HG02759 (cell line): ENCODE measurements at regions not wholly inside any gene's neighbourhood (a gene's known extent, or its start where the extent isn't known, plus 50 kb on each side); places are given as distances from the start of the nearest gene placed in this dataset.
"Not testable (repeated sequence)": the region's sequence is repeated elsewhere in the genome, so short reads cannot be mapped to it uniquely, and the experiment has no call there.

Experiments used
- ATAC-seq: cut with Tn5 transposase; IDR thresholded peaks from one replicate; pipeline ENCODE4 v1.9.1; 2021; ENCODE audit warnings: mild to moderate bottlenecking, moderate library complexity; ENCODE audit not compliant: unreplicated experiment

DNA sequence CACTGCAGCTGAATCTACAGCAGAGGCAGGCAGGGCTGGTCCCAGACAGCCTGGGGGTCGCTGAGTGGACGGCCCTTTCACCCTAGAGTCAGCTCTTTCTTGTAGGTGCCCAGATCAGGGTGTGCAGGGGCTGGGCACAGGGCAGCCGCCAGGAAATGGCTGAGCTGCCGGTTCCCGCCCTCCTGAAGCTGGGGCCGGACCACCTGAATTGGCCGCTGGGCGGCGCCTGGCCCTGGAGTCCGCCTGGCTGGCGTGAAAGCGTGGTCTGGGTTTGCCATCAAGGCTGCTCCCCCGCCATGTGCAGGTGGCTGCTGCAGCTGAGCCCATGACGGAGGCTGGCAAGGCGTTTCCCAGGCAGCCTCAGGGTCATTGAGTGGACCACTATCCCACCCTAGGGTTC is 85.7 kb downstream of the POTEM start:
- ATAC-seq, result not testable (repeated sequence)

GRCh38 chr14:19053426-19054050 is 86.3 kb downstream of the POTEM start:
- ATAC-seq, result peak; percentile 67

- not testable (repeated sequence) for ATAC-seq
Observed at GRCh38 chr14:19054108-19054721, 87.0 kb downstream of the POTEM start.

- ATAC-seq, result peak; percentile 67
Observed at GRCh38 chr14:19054934-19055333, 87.7 kb downstream of the POTEM start.

GRCh38 chr14:19059066-19059465 is 91.8 kb downstream of the POTEM start:
- ATAC-seq, result not testable (repeated sequence)

DNA sequence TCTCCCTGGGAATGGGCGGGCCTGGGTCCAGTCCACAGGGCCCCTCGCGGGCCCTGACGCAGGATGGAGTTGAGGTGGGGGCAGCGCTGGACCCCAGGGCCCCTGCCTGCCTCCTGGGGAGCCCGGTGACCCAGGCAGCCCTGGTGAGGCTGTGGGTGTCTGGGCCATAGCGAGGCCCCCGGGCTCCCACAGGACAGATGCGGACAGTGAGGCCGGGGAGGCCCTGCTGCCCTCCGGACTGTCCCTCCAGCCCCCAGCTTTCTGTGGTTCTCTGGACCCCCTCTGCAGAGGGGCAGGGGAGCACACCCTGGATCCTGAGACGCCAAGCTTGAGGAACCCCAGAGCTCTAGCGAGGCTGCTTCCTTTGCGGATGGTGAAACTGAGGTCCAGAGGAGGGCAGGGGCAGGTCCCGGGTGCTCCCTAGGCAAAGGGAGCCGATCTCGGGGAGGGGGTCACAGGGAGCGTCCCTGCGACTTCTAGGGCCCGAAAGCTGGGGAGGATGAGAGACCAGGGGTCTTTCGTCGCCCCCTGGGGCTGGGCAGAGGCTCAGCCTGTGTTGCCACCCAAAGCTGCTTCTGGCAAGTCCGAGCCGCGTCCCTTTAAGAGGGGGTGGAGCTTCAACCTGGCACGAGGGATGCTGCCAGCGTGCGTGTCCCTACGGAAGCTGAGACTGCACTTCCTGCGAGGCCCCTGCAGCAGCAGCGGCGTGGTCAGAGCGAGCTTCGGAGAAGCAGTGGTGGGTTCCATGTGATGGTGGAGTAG is 94.6 kb downstream of the POTEM start:
- ATAC-seq, result peak; percentile 76

GRCh38 chr14:19068957-19069356 is 101.7 kb downstream of the POTEM start:
- not testable (repeated sequence) for ATAC-seq

DNA sequence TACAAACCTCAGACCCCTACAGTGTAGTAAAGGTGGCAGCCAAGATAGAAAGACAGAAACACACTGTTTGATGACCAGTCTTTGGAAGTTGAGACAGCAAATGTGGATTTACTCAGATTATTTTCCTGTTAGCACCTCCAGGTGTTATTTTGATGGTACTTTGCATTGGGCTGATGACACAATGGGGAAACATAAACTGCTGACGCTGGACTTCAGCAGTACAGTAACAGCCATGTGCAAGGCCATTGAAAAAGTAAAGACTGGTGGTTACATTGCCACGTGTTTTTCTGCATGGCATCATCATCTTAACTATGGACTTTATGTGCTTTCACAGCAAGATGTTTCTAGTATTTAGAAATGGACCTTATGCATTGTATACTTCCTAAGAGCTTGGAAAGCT is 105.3 kb downstream of the POTEM start:
- ATAC-seq, result not testable (repeated sequence)

- not testable (repeated sequence) for ATAC-seq
Observed at GRCh38 chr14:19088632-19089031, 121.4 kb downstream of the POTEM start.

DNA sequence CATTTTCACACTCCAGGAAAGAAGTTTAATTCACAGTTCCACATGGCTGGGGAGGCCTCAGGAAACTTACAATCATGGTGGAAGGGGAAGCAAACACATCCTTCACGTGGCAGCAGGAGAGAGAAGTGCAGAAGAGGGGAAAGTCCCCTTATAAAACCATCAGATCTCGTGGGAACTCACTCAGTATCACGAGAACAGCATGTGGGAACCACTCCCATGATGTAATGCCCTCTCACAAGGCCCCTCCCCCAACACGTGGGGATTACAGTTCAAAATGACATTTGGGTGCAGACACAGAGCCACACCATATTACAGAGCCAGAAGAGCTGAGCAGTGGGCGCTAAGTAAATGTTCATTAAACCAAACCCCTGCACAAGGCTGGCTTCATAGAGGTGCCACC is 126.0 kb downstream of the POTEM start:
- ATAC-seq, result not testable (repeated sequence)

- ATAC-seq, result not testable (repeated sequence)
Observed at GRCh38 chr14:19094731-19095130, 127.5 kb downstream of the POTEM start.

GRCh38 chr14:19095167-19095566 is 127.9 kb downstream of the POTEM start:
- not testable (repeated sequence) for ATAC-seq

DNA sequence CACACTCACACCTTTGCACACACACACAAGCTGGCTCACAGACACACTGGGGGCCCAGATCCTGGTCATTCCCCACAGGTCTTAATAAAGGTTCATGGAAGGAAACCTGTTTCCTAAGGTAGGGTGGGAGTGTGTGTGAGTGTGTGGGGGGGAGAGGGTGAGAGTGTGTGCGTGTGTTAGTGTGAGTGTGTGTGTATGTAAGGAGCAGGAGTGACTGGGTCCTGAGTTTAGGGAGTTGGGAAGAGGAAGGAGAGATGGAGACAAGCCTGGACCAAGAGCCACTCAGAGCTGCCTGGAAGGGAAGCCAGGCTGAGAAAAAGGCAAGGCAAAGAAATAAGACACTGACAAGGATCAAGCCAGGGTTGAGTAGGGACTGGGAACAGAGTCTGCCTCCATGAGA is 129.2 kb downstream of the POTEM start:
- ATAC-seq, result not testable (repeated sequence)

DNA sequence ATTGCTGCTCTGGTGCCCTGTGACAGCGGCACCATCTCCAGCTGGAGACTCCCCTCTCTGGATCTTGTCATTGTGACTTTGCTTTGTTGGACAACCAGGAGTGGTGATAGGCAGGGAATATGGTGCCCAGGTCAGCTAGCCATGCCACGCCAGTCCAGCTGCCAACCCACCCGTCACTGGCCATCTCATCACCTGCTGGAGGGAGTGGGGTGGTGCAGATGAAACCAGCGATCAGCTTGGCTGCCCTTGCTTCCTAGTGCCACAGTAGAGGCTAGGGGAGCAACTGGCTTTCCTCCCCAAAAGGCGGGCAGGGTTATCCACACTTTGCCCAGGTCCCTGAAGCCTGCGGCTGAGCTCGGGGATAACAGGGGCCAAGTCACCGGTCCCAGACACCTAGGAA is 129.6 kb downstream of the POTEM start:
- not testable (repeated sequence) for ATAC-seq

DNA sequence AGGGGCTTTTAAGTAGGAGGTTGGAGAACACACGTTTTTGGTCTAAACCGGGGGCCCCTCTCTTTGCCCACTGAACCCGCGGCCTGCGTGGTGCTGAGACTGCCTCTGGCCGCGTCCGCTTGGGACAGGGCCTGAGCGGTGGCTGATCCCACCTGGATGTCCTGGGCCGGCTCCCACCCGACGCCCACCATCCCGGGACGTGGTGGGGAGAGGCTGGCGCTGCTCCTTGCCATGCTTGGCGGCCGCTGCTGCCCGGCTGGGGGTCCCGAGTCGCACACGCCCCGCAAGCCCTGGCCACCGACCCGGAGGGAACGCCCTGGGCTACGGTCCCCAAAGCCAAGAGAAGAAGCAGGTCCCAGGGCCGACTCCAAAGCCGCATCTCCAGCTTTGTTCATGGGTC is 130.1 kb downstream of the POTEM start:
- not testable (repeated sequence) for ATAC-seq

DNA sequence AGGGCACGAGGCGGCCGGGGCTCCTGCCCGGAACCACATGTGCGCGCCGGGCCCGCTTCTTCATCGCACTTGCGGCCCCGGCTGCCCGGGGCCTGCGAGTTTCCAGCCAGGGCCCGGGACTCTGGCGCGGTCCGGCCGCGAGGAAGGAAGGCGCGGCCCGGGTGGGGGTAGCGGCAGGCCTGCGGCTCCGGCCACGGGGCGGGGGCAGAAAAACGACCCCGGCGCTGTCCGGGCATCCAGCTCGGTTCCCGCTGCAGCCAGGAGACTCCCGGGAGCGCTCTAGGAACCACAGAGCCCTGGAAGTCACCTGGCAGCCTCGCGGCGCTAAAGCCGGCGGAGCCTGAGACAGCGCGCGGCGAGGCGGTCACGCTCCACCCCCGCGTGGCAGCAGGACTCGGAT is 130.5 kb downstream of the POTEM start:
- not testable (repeated sequence) for ATAC-seq

DNA sequence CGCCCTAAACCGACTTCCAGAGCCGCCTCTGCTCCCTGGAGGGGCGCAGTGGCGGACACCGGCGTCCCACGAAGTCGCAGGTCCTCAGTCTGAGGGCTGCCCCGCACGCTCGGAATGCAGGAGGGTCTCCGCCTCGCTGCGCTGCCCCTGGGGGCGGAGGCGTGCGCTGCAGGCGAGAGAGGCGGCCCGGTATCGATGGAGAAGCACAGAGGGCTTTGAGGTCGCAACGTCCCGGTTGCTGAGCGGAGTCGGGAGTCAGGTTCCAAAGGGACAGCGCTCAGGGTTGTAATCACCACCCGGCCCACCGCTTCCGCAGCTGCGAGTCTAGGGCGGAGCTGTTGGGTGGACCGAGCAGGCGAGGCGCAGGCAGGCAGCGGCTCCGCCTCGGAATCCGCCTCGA is 131.0 kb downstream of the POTEM start:
- ATAC-seq, result not testable (repeated sequence)

- ATAC-seq, result not testable (repeated sequence)
Observed at GRCh38 chr14:19098732-19099131, 131.5 kb downstream of the POTEM start.

DNA sequence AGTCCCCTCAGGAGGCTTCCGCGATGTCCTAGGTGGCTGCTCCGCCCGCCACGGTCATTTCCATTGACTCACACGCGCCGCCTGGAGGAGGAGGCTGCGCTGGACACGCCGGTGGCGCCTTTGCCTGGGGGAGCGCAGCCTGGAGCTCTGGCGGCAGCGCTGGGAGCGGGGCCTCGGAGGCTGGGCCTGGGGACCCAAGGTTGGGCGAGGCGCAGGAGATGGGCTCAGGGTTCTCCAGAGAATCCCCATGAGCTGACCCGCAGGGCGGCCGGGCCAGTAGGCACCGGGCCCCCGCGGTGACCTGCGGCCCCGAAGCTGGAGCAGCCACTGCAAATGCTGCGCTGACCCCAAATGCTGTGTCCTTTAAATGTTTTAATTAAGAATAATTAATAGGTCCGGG is 132.1 kb downstream of the POTEM start:
- ATAC-seq, result not testable (repeated sequence)

- not testable (repeated sequence) for ATAC-seq
Observed at GRCh38 chr14:19099939-19100338, 132.7 kb downstream of the POTEM start.

DNA sequence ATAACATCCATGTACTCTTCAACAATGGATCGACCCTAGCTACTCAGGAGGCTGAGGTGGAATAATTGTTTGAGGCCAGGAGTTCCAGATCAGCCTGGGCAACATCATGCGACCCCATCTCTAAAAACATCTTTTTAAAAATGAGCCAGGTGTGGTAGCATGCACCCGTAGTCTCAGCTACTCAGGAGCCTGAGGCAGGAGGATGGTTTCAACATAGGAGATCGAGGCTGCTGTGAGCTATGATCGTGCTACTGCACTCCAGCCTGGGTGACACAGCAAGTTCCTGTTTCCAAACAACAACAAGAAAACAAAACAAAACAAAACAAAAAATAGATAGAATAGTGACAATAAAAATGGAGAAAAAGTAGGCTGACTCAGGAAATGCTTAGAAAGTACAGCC is 138.3 kb downstream of the POTEM start:
- not testable (repeated sequence) for ATAC-seq

DNA sequence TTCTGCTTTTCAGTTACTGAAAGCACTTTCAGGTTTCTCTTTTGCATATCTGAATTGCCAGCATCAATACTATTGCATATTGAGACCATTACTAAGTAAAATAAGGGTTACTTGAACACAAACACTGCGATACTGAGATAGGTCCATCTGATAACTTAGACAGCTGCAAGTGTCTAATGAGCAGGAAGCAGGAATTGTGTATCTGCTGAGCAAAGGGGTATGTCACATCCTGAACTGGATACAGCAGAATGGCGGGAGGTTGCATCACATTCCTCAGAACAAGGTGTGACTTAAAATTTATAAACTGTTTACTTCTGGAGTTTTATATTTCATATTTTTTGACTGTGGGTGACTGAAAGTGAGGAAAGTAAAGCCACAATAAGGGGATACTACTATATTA is 142.7 kb downstream of the POTEM start:
- ATAC-seq, result not testable (repeated sequence)
